ENCODE measurements at regions not wholly inside any gene's neighbourhood (a gene's known extent, or its start where the extent isn't known, plus 50 kb on each side); places are given as distances from the start of the nearest gene placed in this dataset.

- no peak for DNase-seq
Observed at GRCh38 chr22:48276994-48277867, 1514.8 kb downstream of the TBC1D22A start.

- DNase-seq, result no peak
Observed at GRCh38 chr22:48275412-48275811, 1513.0 kb downstream of the TBC1D22A start.

GRCh38 chr22:48270731-48271130 is 1508.3 kb downstream of the TBC1D22A start:
- DNase-seq, result no peak

- no peak for DNase-seq
Observed at GRCh38 chr22:48268771-48269552, 1506.5 kb downstream of the TBC1D22A start.

- DNase-seq, result no peak
Observed at GRCh38 chr22:48268293-48268692, 1505.8 kb downstream of the TBC1D22A start.

GRCh38 chr22:48267681-48268080 is 1505.2 kb downstream of the TBC1D22A start:
- DNase-seq, result no peak

- no peak for DNase-seq
Observed at GRCh38 chr22:48265000-48265625, 1502.7 kb downstream of the TBC1D22A start.

GRCh38 chr22:48264586-48264985 is 1502.1 kb downstream of the TBC1D22A start:
- no peak for DNase-seq

- DNase-seq, result no peak
Observed at GRCh38 chr22:48263791-48264351, 1501.4 kb downstream of the TBC1D22A start.

GRCh38 chr22:48263431-48263765 is 1500.9 kb downstream of the TBC1D22A start:
- DNase-seq, result no peak

- DNase-seq, result no peak
Observed at GRCh38 chr22:48262596-48263430, 1500.4 kb downstream of the TBC1D22A start.

GRCh38 chr22:48261706-48262105 is 1499.3 kb downstream of the TBC1D22A start:
- no peak for DNase-seq

- no peak for DNase-seq
Observed at GRCh38 chr22:48261048-48261621, 1498.7 kb downstream of the TBC1D22A start.

- no peak for DNase-seq
Observed at GRCh38 chr22:48259991-48260670, 1497.7 kb downstream of the TBC1D22A start.

GRCh38 chr22:48258811-48259210 is 1496.4 kb downstream of the TBC1D22A start:
- DNase-seq, result no peak

- no peak for DNase-seq
Observed at GRCh38 chr22:48258064-48258701, 1495.7 kb downstream of the TBC1D22A start.

GRCh38 chr22:48257685-48258055 is 1495.2 kb downstream of the TBC1D22A start:
- DNase-seq, result no peak

- DNase-seq, result no peak
Observed at GRCh38 chr22:48256776-48257684, 1494.6 kb downstream of the TBC1D22A start.

GRCh38 chr22:48256041-48256739 is 1493.7 kb downstream of the TBC1D22A start:
- DNase-seq, result no peak
